PC-3 (cell line): ENCODE measurements at regions not wholly inside any gene's neighbourhood (a gene's known extent, or its start where the extent isn't known, plus 50 kb on each side); places are given as distances from the start of the nearest gene placed in this dataset.

Experiments
- ATAC-seq: fragments of 200-7000 bp; cut with Tn5 transposase; 2 replicates; pipeline ENCODE4 v1.9.1; 2020; ENCODE audit warnings: mild to moderate bottlenecking, moderate library complexity
- BruUV-seq: library from RNA; stranded (reverse); fragments of 400-500 nt; replicated peaks from 2 replicates; lab custom pipeline; 2021; lab: Mats Ljungman, UMichigan
- CTCF ChIA-PET: fragments of 300-600 bp; sonication (Branson Sonifier 250); formaldehyde crosslinking; loops from one replicate; lab custom pipeline; 2022; ENCODE audit warnings: antibody characterized with exemption; lab: Charles Lee
- POLR2A ChIA-PET: fragments of 300-600 bp; sonication (Branson Sonifier 250); formaldehyde crosslinking; loops from one replicate; lab custom pipeline; 2022; ENCODE audit warnings: antibody characterized with exemption; ENCODE audit not compliant: unreplicated experiment; lab: Charles Lee
- DNase-seq: peaks from one replicate; pipeline ENCODE4 v3.0.0-alpha.2; 2015
- H2AFZ ChIP-seq: fragments of 300-600 bp; sonication (generic); 2 replicates; pipeline ENCODE4 v1.6.0; 2016; ENCODE audit warnings: antibody characterized with exemption, low read length
- H3F3A ChIP-seq: fragments of 300-600 bp; sonication (generic); one replicate; pipeline ENCODE4 v1.6.0; 2017; ENCODE audit warnings: antibody characterized with exemption, low read length, control low read depth, mild to moderate bottlenecking; ENCODE audit not compliant: unreplicated experiment
- H3K27ac ChIP-seq: fragments of 300-600 bp; sonication (generic); 2 replicates; pipeline ENCODE4 v1.5.1; 2016; ENCODE audit warnings: mild to moderate bottlenecking, low read length
- H3K27me3 ChIP-seq: fragments of 300-600 bp; sonication (generic); 2 replicates; pipeline ENCODE4 v1.6.1; 2016; ENCODE audit warnings: low read length, mixed read lengths
- H3K36me3 ChIP-seq: fragments of 300-600 bp; sonication (generic); 2 replicates; pipeline ENCODE4 v1.6.1; 2016; ENCODE audit warnings: low read depth, mixed run types, low read length, mixed read lengths
- H3K4me1 ChIP-seq: fragments of 300-600 bp; sonication (generic); 2 replicates; pipeline ENCODE4 v1.5.1; 2016; ENCODE audit warnings: low read length; ENCODE audit not compliant: insufficient read depth
- H3K4me2 ChIP-seq: fragments of 300-600 bp; sonication (generic); 2 replicates; pipeline ENCODE4 v1.6.0; 2016; ENCODE audit warnings: low read length
- H3K4me3 ChIP-seq: fragments of 300-600 bp; sonication (generic); 2 replicates; pipeline ENCODE4 v1.5.1; 2016; ENCODE audit warnings: mild to moderate bottlenecking, low read length, mixed read lengths
- H3K79me2 ChIP-seq: fragments of 300-600 bp; sonication (generic); 2 replicates; pipeline ENCODE4 v1.6.1; 2017; ENCODE audit warnings: low read length, mixed read lengths
- H3K9ac ChIP-seq: fragments of 300-600 bp; sonication (generic); 2 replicates; pipeline ENCODE4 v1.6.0; 2016; ENCODE audit warnings: mild to moderate bottlenecking, low read length
- H3K9me2 ChIP-seq: fragments of 300-600 bp; sonication (generic); replicated peaks from 2 replicates; pipeline ENCODE4 v1.6.1; 2016; ENCODE audit warnings: mixed run types, low read length, mixed read lengths
- H3K9me3 ChIP-seq: fragments of 300-600 bp; sonication (generic); 2 replicates; pipeline ENCODE4 v1.6.1; 2016; ENCODE audit warnings: low read length, mixed read lengths
- H4K20me1 ChIP-seq: fragments of 300-600 bp; sonication (generic); 2 replicates; pipeline ENCODE4 v1.6.1; 2016; ENCODE audit warnings: low read length, mixed read lengths
- EZH2 ChIP-seq: fragments of 300-600 bp; sonication (generic); IDR thresholded peaks from one replicate; pipeline ENCODE4 v1.6.1; 2017; ENCODE audit warnings: antibody characterized with exemption, mild to moderate bottlenecking, low read length; ENCODE audit not compliant: unreplicated experiment
- EZH2phosphoT487 ChIP-seq: fragments of 300-600 bp; sonication (generic); IDR thresholded peaks from 2 replicates; pipeline ENCODE4 v1.6.1; 2018; ENCODE audit warnings: mild to moderate bottlenecking, antibody characterized with exemption, low read length, borderline replicate concordance
- intact Hi-C: fragments of 100-400 bp; cut with micrococcal nuclease; formaldehyde crosslinking; loops from 2 replicates; pipeline ENCODE4 v1.9.0; 2023
- TF ChIP-seq, protein P1 (sequence below): fragments of 300-600 bp; sonication (generic); conservative IDR thresholded peaks from 2 replicates; pipeline ENCODE4 v1.5.1; 2017; ENCODE audit warnings: antibody characterized with exemption, low read depth, mild to moderate bottlenecking, low read length

DNA sequence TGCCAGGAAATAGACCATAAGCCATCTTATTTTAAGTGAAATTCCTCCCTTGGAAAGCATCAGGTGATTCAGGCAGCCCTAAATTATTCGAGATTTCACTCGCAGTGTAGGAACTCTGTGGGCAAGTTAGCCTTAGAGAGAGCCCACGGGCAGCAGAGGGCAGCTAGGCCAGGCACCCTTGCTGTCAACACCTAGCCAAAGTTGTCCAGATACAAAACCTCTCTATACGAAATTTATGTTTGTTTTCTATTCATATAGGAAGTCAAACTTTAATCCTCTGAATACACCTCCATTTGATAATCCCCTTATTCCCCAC is 1043.5 kb downstream of the GATA3 start:
- Histone ChIP-seq H4K20me1 (no peaks in the 10 kb centered on the region), H3K4me3 (no peak overlapping the region), H3K9ac (no peak overlapping the region), H2AFZ (no peak overlapping the region), H3K36me3 (no peaks in the 10 kb centered on the region), H3K9me2 (no peaks in the 10 kb centered on the region), H3K9me3 (no peaks in the 10 kb centered on the region), H3K79me2 (no peaks in the 10 kb centered on the region), H3K27ac (no peak overlapping the region), H3K4me2 (no peak overlapping the region), H3K4me1 (no peaks in the 10 kb centered on the region), H3K27me3 (peaks cover 53% of the 10 kb centered on the region), H3F3A (no peaks in the 10 kb centered on the region)
- DNase-seq (no peak), ATAC-seq (no peak)
- BruUV-seq = no TSS peak
- intact Hi-C loops = no loop called here
- ChIA-PET CTCF (no interaction called here), POLR2A (no interaction called here)
- TF ChIP-seq EZH2 (no peak), EZH2phosphoT487 (no peak)
- TF ChIP-seq, protein P1, sequence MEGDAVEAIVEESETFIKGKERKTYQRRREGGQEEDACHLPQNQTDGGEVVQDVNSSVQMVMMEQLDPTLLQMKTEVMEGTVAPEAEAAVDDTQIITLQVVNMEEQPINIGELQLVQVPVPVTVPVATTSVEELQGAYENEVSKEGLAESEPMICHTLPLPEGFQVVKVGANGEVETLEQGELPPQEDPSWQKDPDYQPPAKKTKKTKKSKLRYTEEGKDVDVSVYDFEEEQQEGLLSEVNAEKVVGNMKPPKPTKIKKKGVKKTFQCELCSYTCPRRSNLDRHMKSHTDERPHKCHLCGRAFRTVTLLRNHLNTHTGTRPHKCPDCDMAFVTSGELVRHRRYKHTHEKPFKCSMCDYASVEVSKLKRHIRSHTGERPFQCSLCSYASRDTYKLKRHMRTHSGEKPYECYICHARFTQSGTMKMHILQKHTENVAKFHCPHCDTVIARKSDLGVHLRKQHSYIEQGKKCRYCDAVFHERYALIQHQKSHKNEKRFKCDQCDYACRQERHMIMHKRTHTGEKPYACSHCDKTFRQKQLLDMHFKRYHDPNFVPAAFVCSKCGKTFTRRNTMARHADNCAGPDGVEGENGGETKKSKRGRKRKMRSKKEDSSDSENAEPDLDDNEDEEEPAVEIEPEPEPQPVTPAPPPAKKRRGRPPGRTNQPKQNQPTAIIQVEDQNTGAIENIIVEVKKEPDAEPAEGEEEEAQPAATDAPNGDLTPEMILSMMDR = no peak

- Histone ChIP-seq H3K4me2 (no peak overlapping the region), H3K27ac (no peak overlapping the region), H3F3A (no peaks in the 10 kb centered on the region), H3K9me2 (no peaks in the 10 kb centered on the region), H3K27me3 (peaks cover 46% of the 10 kb centered on the region), H3K9me3 (no peaks in the 10 kb centered on the region), H3K79me2 (no peaks in the 10 kb centered on the region), H3K36me3 (no peaks in the 10 kb centered on the region), H3K9ac (no peak overlapping the region), H3K4me1 (no peaks in the 10 kb centered on the region), H2AFZ (no peak overlapping the region), H4K20me1 (no peaks in the 10 kb centered on the region), H3K4me3 (no peak overlapping the region)
- POLR2A ChIA-PET = no interaction called here
- ATAC-seq (no peak), DNase-seq (no peak)
- intact Hi-C loops = no loop called here
- CTCF ChIA-PET = no interaction called here
- BruUV-seq = no TSS peak
- TF ChIP-seq EZH2 (no peak), EZH2phosphoT487 (no peak)
- TF ChIP-seq, protein P1 = no peak
These were observed 1047.5 kb downstream of the GATA3 start for GRCh38 chr10:9102026-9102425.

DNA sequence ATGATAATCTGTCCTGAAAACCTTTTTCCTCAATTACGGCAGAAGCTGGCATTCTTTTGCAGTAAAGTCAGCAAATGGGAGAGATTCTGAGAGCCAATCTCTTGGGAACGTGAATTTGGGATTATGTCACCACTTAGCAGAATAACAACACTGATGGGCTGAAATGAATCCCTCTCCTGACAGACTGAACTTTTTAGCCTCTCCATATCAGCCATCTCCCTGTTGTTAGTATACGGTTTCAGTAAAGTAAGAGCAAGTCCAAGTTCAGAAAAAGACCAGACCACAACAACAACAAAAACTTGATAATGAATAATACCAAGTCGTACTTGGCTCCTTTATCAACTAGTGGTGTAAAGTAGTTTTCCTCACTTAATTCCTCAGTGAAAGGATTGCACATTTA is 1048.8 kb downstream of the GATA3 start:
- no peaks in the 10 kb centered on the region for H4K20me1 ChIP-seq
- no peaks in the 10 kb centered on the region for H3K36me3 ChIP-seq
- no peak for ATAC-seq
- no peak overlapping the region for H3K27ac ChIP-seq
- no peaks in the 10 kb centered on the region for H3K4me1 ChIP-seq
- TF ChIP-seq, protein P1 = no peak
- H3K27me3 ChIP-seq = peaks cover 57% of the 10 kb centered on the region
- no peaks in the 10 kb centered on the region for H3K9me2 ChIP-seq
- H3F3A ChIP-seq = no peaks in the 10 kb centered on the region
- H3K4me2 ChIP-seq = no peak overlapping the region
- DNase-seq = no peak
- no TSS peak for BruUV-seq
- H3K4me3 ChIP-seq = no peak overlapping the region
- no peaks in the 10 kb centered on the region for H3K9me3 ChIP-seq
- H3K79me2 ChIP-seq = no peaks in the 10 kb centered on the region
- intact Hi-C loops = no loop called here
- H3K9ac ChIP-seq = no peak overlapping the region
- CTCF ChIA-PET = no interaction called here
- POLR2A ChIA-PET = no interaction called here
- no peak overlapping the region for H2AFZ ChIP-seq
